NOMO-1 treated with DMSO at 0.1 percent for 48 hours (cell line): ENCODE measurements at regions not wholly inside any gene's neighbourhood (a gene's known extent, or its start where the extent isn't known, plus 50 kb on each side); places are given as distances from the start of the nearest gene placed in this dataset.

ENCODE experiments used
- DNase-seq: peaks from one replicate; lab custom pipeline; 2025; ENCODE audit not compliant: unreplicated experiment; lab: John Stamatoyannopoulos, UW

GRCh38 chr4:42328978-42329377, 68.3 kb upstream of the SHISA3 start:
- DNase-seq: no peak

- no peak for DNase-seq
Measured at GRCh38 chr4:42329421-42329820, 67.9 kb upstream of the SHISA3 start.

GRCh38 chr4:42330002-42330592, 67.2 kb upstream of the SHISA3 start:
- DNase-seq: no peak

GRCh38 chr4:42331040-42331439, 66.2 kb upstream of the SHISA3 start:
- DNase-seq: no peak

- no peak for DNase-seq
Measured at GRCh38 chr4:42331914-42332368, 65.3 kb upstream of the SHISA3 start.

GRCh38 chr4:42339935-42340406, 57.3 kb upstream of the SHISA3 start:
- DNase-seq: no peak

GRCh38 chr4:42341518-42342026, 55.7 kb upstream of the SHISA3 start:
- no peak for DNase-seq

- DNase-seq: no peak
Measured at GRCh38 chr4:42342459-42342858, 54.8 kb upstream of the SHISA3 start.

- DNase-seq: no peak
Measured at GRCh38 chr4:42344309-42344708, 53.0 kb upstream of the SHISA3 start.

- no peak for DNase-seq
Measured at GRCh38 chr4:42344749-42345148, 52.5 kb upstream of the SHISA3 start.

GRCh38 chr4:42345962-42346544, 51.2 kb upstream of the SHISA3 start:
- DNase-seq: no peak

GRCh38 chr4:42347076-42347475, 50.2 kb upstream of the SHISA3 start:
- DNase-seq: no peak
